ENCODE measurements at regions not wholly inside any gene's neighbourhood (a gene's known extent, or its start where the extent isn't known, plus 50 kb on each side); places are given as distances from the start of the nearest gene placed in this dataset.

GRCh38 chr3:164096352-164096751 is 981.9 kb downstream of the SI start:
- no peak overlapping the region for H2AFZ ChIP-seq (ENCODE audit: low read depth, low read length, poor library complexity, severe bottlenecking)
- ChIA-PET CTCF (no interaction called here), POLR2A (no interaction called here), RAD21 (ENCODE audit: low non-redundant PET in 1 of 2, low total read pairs in 2 of 2, uncharacterized antibody in 2 of 2, unreplicated experiment in 2 of 2) (no interaction called here)
- ATAC-seq: no peak
- H4K20me1 ChIP-seq (ENCODE audit: insufficient read depth): no peaks in the 10 kb centered on the region
- H3K4me1 ChIP-seq (ENCODE audit: control insufficient read depth in 1 of 2, insufficient read depth in 2 of 2, low read length in 2 of 2): no peaks in the 10 kb centered on the region
- no peak for TF ChIP-seq YY1 (IDR thresholded peaks at IDR 0.05; ENCODE audit: extremely low read depth, insufficient replicate concordance, low read depth, low read length)
- no peak for TF ChIP-seq POLR2AphosphoS5 (IDR thresholded peaks at IDR 0.05; ENCODE audit: low read depth, low read length)
- TF ChIP-seq ELF1 (IDR thresholded peaks at IDR 0.05; ENCODE audit: borderline replicate concordance, low read depth): no peak
- no peak for TF ChIP-seq MAX (IDR thresholded peaks at IDR 0.05)
- no peak for TF ChIP-seq SP1 (IDR thresholded peaks at IDR 0.05; ENCODE audit: low read depth)
- no peak for TF ChIP-seq ATF3 (IDR thresholded peaks at IDR 0.05)
- TF ChIP-seq ZBTB33 (IDR thresholded peaks at IDR 0.05; ENCODE audit: extremely low read depth, insufficient replicate concordance, low read length): no peak
- TF ChIP-seq POLR2A (IDR thresholded peaks at IDR 0.05; ENCODE audit: borderline replicate concordance, extremely low read depth, insufficient read depth, insufficient read length): no peak
- TF ChIP-seq EZH2phosphoT487 (IDR thresholded peaks at IDR 0.05; ENCODE audit: borderline replicate concordance): no peak
- TF ChIP-seq EGR1 (IDR thresholded peaks at IDR 0.05; ENCODE audit: low read depth): no peak
- TF ChIP-seq ZNF274 (IDR thresholded peaks at IDR 0.05; ENCODE audit: low read depth, low read length): no peak
- no peak for TF ChIP-seq FOSL1 (IDR thresholded peaks at IDR 0.05; ENCODE audit: low read depth)
- no peak for TF ChIP-seq SRF (IDR thresholded peaks at IDR 0.05; ENCODE audit: low read depth)
- no peak for TF ChIP-seq ZFX (IDR thresholded peaks at IDR 0.05)
- no peak for TF ChIP-seq SIN3A (IDR thresholded peaks at IDR 0.05; ENCODE audit: low read depth)
- TF ChIP-seq TCF7L2 (IDR thresholded peaks at IDR 0.05; ENCODE audit: borderline replicate concordance, extremely low read depth, insufficient read depth, insufficient read length): no peak
- no peak for TF ChIP-seq JUND (IDR thresholded peaks at IDR 0.05)
- TF ChIP-seq CTCF (IDR thresholded peaks at IDR 0.05 in 2 of 3, conservative IDR thresholded peaks at IDR 0.05 in 1 of 3; ENCODE audit: borderline replicate concordance in 1 of 3, insufficient read depth in 1 of 3, low read depth in 2 of 3, low read length in 2 of 3): no peak
- TF ChIP-seq EZH2 (IDR thresholded peaks at IDR 0.05): no peak
- no peak for TF ChIP-seq REST (IDR thresholded peaks at IDR 0.05; ENCODE audit: low read depth)
- no peak overlapping the region for H3K9ac ChIP-seq (ENCODE audit: low read length)
- no peak for DNase-seq (ENCODE audit: low read depth, low spot score)
- H3K4me2 ChIP-seq (ENCODE audit: low read length): no peak overlapping the region
- BruUV-seq (replicated peaks): no TSS peak
- H3K9me3 ChIP-seq (ENCODE audit: control insufficient read depth in 1 of 2, insufficient read depth in 1 of 2, low read depth in 1 of 2, low read length in 2 of 2): no peaks in the 10 kb centered on the region
- H3K27ac ChIP-seq (ENCODE audit: low read depth, low read length): no peak overlapping the region
- no peaks in the 10 kb centered on the region for H3K36me3 ChIP-seq (ENCODE audit: control insufficient read depth in 1 of 2, insufficient read depth in 2 of 2, low read length in 2 of 2)
- intact Hi-C loops (cut with micrococcal nuclease): no loop called here
- H3K79me2 ChIP-seq (ENCODE audit: insufficient read depth, low read length): no peaks in the 10 kb centered on the region
- H3K4me3 ChIP-seq (replicated peaks in 1 of 2; ENCODE audit: low read depth in 1 of 2, low read length in 2 of 2): no peak overlapping the region
- H3K27me3 ChIP-seq (ENCODE audit: insufficient read depth, low read length): no peaks in the 10 kb centered on the region
- H3K9me2 ChIP-seq (ENCODE audit: insufficient read depth): no peaks in the 10 kb centered on the region

Measured in HCT116 (cell line).